Mononuclear cell (primary cell): ENCODE measurements at regions not wholly inside any gene's neighbourhood (a gene's known extent, or its start where the extent isn't known, plus 50 kb on each side); places are given as distances from the start of the nearest gene placed in this dataset.

Experiments
- H3K27me3 ChIP-seq: 2 replicates; pipeline ENCODE4 v1.6.0; 2011; ENCODE audit warnings: low read length, control low read depth; ENCODE audit not compliant: insufficient read depth
- H3K4me1 ChIP-seq: 2 replicates; pipeline ENCODE4 v1.5.1; 2011; ENCODE audit warnings: mild to moderate bottlenecking, low read length, control low read depth; ENCODE audit not compliant: insufficient read depth
- H3K4me3 ChIP-seq: 2 replicates; pipeline ENCODE4 v1.5.1; 2011; ENCODE audit warnings: mild to moderate bottlenecking, low read length, moderate library complexity
- H3K9me3 ChIP-seq: 2 replicates; pipeline ENCODE4 v1.5.1; 2011; ENCODE audit warnings: low read depth, mild to moderate bottlenecking, control low read depth, low read length

- H3K4me3 ChIP-seq: no peak overlapping the region
- no peaks in the 10 kb centered on the region for H3K9me3 ChIP-seq
- no peaks in the 10 kb centered on the region for H3K4me1 ChIP-seq
- no peaks in the 10 kb centered on the region for H3K27me3 ChIP-seq
Observed at GRCh38 chr18:40469316-40469715, 1485.7 kb upstream of the PIK3C3 start.

- H3K4me3 ChIP-seq: no peak overlapping the region
- H3K9me3 ChIP-seq: no peaks in the 10 kb centered on the region
- no peaks in the 10 kb centered on the region for H3K27me3 ChIP-seq
- H3K4me1 ChIP-seq: no peaks in the 10 kb centered on the region
Observed at GRCh38 chr18:40464032-40464431, 1491.0 kb upstream of the PIK3C3 start.

GRCh38 chr18:40453903-40454302 is 1501.1 kb upstream of the PIK3C3 start:
- no peaks in the 10 kb centered on the region for H3K27me3 ChIP-seq
- H3K9me3 ChIP-seq: no peaks in the 10 kb centered on the region
- H3K4me1 ChIP-seq: no peaks in the 10 kb centered on the region
- H3K4me3 ChIP-seq: no peak overlapping the region

GRCh38 chr18:40452599-40452998 is 1502.4 kb upstream of the PIK3C3 start:
- H3K9me3 ChIP-seq: no peaks in the 10 kb centered on the region
- no peaks in the 10 kb centered on the region for H3K27me3 ChIP-seq
- no peaks in the 10 kb centered on the region for H3K4me1 ChIP-seq
- no peak overlapping the region for H3K4me3 ChIP-seq

- no peaks in the 10 kb centered on the region for H3K9me3 ChIP-seq
- no peak overlapping the region for H3K4me3 ChIP-seq
- no peaks in the 10 kb centered on the region for H3K27me3 ChIP-seq
Observed at GRCh38 chr18:40450751-40451150, 1504.3 kb upstream of the PIK3C3 start.

GRCh38 chr18:40447820-40448219 is 1507.2 kb upstream of the PIK3C3 start:
- Histone ChIP-seq H3K27me3 (no peaks in the 10 kb centered on the region), H3K9me3 (no peaks in the 10 kb centered on the region), H3K4me3 (no peak overlapping the region), H3K4me1 (no peaks in the 10 kb centered on the region)

More at GRCh38 chr18:40450751-40451150, 1504.3 kb upstream of the PIK3C3 start:
- H3K4me1 ChIP-seq: no peaks in the 10 kb centered on the region

GRCh38 chr18:40440088-40440487 is 1514.9 kb upstream of the PIK3C3 start:
- H3K27me3 ChIP-seq: no peaks in the 10 kb centered on the region
- no peak overlapping the region for H3K4me3 ChIP-seq
- H3K4me1 ChIP-seq: no peaks in the 10 kb centered on the region
- no peaks in the 10 kb centered on the region for H3K9me3 ChIP-seq

- Histone ChIP-seq H3K27me3 (no peaks in the 10 kb centered on the region), H3K4me3 (no peak overlapping the region), H3K9me3 (no peaks in the 10 kb centered on the region), H3K4me1 (no peaks in the 10 kb centered on the region)
Observed at GRCh38 chr18:40437517-40437916, 1517.5 kb upstream of the PIK3C3 start.

- Histone ChIP-seq H3K27me3 (no peaks in the 10 kb centered on the region), H3K4me1 (no peaks in the 10 kb centered on the region), H3K9me3 (no peaks in the 10 kb centered on the region), H3K4me3 (no peak overlapping the region)
Observed at GRCh38 chr18:40431071-40431985, 1523.7 kb upstream of the PIK3C3 start.

- Histone ChIP-seq H3K4me1 (no peaks in the 10 kb centered on the region), H3K27me3 (no peaks in the 10 kb centered on the region), H3K4me3 (no peak overlapping the region), H3K9me3 (no peaks in the 10 kb centered on the region)
Observed at GRCh38 chr18:40423291-40423690, 1531.7 kb upstream of the PIK3C3 start.

GRCh38 chr18:40420675-40421074 is 1534.4 kb upstream of the PIK3C3 start:
- Histone ChIP-seq H3K27me3 (no peaks in the 10 kb centered on the region), H3K4me1 (no peaks in the 10 kb centered on the region), H3K9me3 (no peaks in the 10 kb centered on the region), H3K4me3 (no peak overlapping the region)

GRCh38 chr18:40417501-40417900 is 1537.5 kb upstream of the PIK3C3 start:
- no peaks in the 10 kb centered on the region for H3K9me3 ChIP-seq
- H3K27me3 ChIP-seq: no peaks in the 10 kb centered on the region
- no peak overlapping the region for H3K4me3 ChIP-seq
- no peaks in the 10 kb centered on the region for H3K4me1 ChIP-seq

- H3K4me3 ChIP-seq: no peak overlapping the region
- H3K4me1 ChIP-seq: no peaks in the 10 kb centered on the region
- H3K9me3 ChIP-seq: no peaks in the 10 kb centered on the region
- no peaks in the 10 kb centered on the region for H3K27me3 ChIP-seq
Observed at GRCh38 chr18:40415821-40416220, 1539.2 kb upstream of the PIK3C3 start.

GRCh38 chr18:40415176-40415791 is 1539.8 kb upstream of the PIK3C3 start:
- H3K27me3 ChIP-seq: no peaks in the 10 kb centered on the region
- no peaks in the 10 kb centered on the region for H3K4me1 ChIP-seq
- no peak overlapping the region for H3K4me3 ChIP-seq
- H3K9me3 ChIP-seq: no peaks in the 10 kb centered on the region

- no peaks in the 10 kb centered on the region for H3K9me3 ChIP-seq
- H3K27me3 ChIP-seq: no peaks in the 10 kb centered on the region
- no peak overlapping the region for H3K4me3 ChIP-seq
- no peaks in the 10 kb centered on the region for H3K4me1 ChIP-seq
Observed at GRCh38 chr18:40414155-40414754, 1540.8 kb upstream of the PIK3C3 start.
